G401 (cell line): ENCODE measurements at regions not wholly inside any gene's neighbourhood (a gene's known extent, or its start where the extent isn't known, plus 50 kb on each side); places are given as distances from the start of the nearest gene placed in this dataset.

Experiments used
- DNase-seq: peaks from one replicate; pipeline ENCODE4 v3.0.0-alpha.2; 2015; ENCODE audit warnings: low spot score
- in situ Hi-C: cut with HindIII; loops from 2 replicates; pipeline ENCODE4 v1.10.0; 2016; ENCODE audit warnings: low sequenced_read_pairs, mixed read lengths

GRCh38 chr11:69977951-69978350 is 100.2 kb upstream of the ANO1 start:
- DNase-seq = no peak
- in situ Hi-C loops = no loop called here

DNA sequence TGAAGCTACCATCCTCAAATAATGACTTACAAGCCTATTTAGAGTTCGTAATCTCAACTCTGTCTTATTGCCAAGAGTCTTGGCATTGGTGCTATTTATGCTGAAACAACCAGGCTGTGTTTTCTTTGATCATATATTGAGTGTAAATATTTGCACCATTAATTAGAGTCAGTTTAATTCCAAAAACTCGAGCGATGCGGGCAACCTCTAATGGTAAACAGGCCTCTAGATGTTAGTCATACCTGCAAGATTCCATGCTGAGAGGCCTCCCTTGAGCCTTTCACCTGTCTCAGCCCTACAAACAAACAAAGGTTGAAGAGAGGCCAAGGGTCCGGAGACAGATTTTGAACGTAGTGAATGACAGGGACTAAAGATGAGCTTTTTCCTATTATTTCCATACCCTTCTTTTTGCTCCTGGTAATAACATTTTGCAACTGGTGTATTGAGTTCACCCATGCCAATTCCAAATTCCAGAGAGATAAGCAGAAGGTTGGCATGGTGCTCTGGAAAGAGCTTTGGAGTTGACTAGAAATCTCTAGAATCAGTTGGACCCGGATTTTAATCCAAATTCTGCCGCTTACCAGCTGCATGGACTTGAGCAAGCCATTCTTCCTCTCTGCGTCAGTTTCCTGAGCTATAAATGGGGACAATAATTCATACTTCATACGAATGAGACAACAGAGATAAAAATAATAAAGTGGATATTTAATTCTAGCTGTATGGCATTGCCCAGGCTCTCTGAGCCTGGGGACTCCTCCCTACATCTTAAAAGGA is 99.1 kb upstream of the ANO1 start:
- no peak for DNase-seq
- in situ Hi-C loops = no loop called here

DNA sequence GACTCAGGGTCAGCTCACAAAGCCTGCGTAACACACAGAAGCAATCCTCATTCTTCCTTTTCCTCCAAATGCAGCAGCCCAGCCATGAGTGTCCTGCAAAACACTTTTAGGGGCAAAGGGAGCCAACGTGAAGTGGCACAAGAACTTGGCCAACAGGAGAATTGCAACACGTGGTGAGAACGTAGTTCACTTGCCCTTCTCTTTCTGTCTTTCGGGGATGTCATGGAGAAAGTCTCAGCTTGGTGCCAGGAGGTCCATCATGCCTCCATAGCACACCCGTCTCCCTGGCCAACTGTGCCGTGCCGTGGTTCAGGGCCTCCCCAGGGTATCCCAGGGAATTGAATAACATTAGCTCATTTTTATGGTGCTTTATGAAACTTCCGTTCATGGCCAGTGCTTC is 98.5 kb upstream of the ANO1 start:
- in situ Hi-C loops = no loop called here
- DNase-seq = no peak

DNA sequence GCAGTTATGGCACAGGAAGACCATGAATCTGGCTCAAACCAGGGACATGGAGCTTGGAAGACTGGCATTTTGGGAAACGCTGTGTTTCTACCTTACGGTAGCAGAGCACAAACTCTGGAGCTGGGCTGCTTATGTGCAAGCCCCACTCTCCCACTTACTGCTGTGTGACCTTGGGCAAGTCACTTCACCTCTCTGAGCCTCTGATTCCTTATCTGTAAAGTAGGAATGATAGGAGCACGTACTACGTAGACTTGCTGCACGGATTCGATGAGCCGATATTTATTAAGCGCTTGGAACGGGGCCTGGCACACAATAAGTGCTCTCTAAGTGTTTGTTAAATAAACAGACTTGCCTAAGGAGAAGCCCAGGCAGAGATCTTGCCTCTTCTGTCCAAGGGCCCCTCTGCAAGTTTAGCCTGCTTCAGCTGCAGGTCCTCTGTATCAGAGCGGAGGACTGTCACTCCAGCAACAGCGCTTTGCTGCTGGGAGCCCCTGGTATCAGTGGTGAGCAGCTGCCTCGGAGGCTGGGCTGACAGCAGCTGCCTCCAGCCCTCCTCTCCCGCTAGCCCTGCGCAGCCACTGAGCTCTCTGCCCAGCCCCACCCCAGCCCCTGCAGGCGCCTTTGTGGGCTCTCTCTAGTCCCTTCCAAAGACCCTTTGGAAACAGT is 96.9 kb upstream of the ANO1 start:
- no peak for DNase-seq

DNA sequence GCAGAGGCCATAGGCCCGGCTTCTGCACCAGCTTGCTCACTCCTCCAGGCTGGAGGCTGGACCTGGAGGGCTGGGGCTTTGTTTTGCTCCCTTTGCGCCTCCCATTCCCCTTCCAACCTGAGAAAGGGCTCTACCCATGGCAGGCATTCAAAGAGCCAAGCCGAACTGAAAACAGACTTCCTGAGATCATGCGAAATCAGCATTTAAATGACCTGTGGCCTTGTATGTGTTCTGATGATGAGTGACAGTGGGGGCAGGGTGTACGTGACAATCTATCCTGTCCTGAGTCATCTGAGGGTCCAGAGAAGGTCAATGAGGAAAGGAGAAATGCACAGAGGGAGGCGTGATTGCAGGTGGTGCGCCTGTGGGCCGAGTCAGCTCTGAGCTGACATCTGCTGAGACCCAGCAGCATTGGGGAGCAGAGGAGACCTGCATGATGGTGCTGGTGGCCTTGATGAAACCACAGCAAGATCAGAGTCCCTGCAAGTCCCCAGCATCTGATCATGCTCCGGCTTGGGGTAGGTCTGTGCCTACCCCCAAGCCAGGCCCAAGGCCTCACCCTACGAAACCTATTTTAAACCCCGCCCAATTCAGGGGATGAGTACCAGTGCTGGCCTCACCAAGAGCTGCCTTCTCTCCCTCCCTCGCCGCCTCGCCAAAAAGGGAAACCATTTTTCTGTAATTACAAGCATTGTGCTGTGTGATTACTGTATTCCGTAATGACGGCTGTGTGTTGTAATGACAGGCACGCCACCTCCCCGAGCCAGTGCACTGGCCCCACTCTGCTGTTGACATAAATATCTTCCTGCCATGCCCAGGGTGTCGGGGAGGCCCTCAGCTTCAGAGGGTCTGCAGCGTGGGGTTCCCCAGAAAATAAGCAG is 95.2 kb upstream of the ANO1 start:
- in situ Hi-C loops = no loop called here
- DNase-seq = no peak

More for the DNA sequence above, 96.9 kb upstream of the ANO1 start:
- in situ Hi-C loops = no loop called here

GRCh38 chr11:69983571-69983877 is 94.6 kb upstream of the ANO1 start:
- in situ Hi-C loops = no loop called here

DNA sequence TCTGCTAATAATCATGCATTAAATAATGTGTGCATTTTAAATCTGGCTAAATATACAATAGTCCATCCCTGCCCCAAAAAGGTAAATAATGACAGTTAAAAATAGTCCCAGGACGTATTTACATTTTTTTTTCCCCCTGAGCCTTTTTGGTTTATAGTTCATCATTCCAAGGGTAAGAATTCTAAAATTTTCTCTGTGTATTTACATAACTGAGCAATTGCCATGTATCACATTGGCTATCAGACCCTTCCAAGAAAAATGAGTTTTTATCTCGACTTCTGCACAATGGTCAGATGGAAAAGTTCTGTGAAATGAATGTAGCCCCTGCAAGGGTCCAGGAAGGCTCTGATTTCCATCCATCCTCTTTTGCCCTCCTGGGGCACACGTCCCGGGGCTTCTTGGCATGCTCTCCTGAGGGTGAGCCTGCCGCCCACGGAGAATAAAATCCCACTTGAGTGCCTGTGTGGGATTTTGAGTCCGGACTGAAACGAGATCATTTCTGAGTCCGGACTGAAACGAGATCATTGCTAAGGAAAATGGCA is 94.1 kb upstream of the ANO1 start:
- in situ Hi-C loops = no loop called here
- DNase-seq = no peak

More at GRCh38 chr11:69983571-69983877, 94.6 kb upstream of the ANO1 start:
- no peak for DNase-seq

- in situ Hi-C loops = no loop called here
- no peak for DNase-seq
Measured at GRCh38 chr11:69984457-69985261, 93.5 kb upstream of the ANO1 start.

GRCh38 chr11:69985331-69985640 is 92.8 kb upstream of the ANO1 start:
- DNase-seq = no peak
- in situ Hi-C loops = no loop called here

- no peak for DNase-seq
- in situ Hi-C loops = no loop called here
Measured at GRCh38 chr11:69985641-69986439, 92.3 kb upstream of the ANO1 start.

DNA sequence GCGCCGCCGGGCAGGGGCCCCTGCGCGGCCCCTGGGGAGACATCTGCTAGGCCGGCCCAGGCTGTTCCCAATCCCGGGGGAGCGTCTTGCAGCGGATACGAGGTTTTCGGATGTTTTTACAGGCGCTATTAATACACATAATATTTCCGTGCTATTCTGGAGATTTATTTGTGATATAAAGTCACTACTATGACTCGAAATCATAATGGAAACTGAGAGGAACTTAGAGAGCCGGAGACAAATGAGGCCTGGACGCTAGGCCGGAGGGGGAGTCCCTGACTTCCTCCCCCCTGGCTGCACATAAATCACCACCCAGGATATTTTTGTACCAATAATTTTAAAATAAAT is 91.7 kb upstream of the ANO1 start:
- DNase-seq = no peak
- in situ Hi-C loops = no loop called here

DNA sequence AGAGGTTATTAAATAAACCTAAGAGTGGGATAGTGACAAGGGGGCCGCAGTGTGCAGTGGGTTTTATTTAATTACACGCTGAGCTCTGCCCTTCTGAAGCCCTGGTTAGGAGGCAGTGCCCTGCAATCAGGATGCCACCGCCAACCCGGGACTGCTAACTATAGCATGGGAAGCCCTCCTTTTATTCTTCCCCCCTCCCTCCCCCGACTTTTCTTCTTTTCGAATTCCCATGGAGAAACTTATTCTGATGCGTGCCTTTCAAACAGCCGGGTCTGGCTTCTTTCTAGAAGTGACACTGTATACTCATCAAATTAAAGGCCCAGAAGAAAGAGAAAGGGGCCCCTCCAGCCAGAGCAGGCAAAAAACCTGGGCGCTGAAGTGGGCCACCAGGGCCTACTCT is 91.3 kb upstream of the ANO1 start:
- in situ Hi-C loops = no loop called here
- no peak for DNase-seq

DNA sequence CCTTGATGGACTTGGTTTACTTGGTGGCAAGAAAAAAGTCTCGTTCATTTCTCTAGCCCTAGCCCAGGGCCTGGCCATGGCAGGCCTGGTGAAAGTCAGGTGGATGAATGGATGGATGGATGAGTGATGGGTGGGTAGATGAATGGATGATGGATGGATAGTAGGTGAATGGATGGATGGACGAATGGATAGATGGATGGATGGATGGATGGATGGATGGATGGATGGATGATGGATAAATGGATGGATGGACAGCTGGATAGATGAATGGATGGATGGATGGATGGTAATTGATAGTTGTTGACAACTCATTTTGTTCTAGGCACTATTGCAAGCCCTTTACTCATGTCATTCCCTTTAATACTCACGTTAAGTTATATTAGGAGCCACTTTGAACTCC is 86.1 kb upstream of the ANO1 start:
- in situ Hi-C loops = no loop called here

DNA sequence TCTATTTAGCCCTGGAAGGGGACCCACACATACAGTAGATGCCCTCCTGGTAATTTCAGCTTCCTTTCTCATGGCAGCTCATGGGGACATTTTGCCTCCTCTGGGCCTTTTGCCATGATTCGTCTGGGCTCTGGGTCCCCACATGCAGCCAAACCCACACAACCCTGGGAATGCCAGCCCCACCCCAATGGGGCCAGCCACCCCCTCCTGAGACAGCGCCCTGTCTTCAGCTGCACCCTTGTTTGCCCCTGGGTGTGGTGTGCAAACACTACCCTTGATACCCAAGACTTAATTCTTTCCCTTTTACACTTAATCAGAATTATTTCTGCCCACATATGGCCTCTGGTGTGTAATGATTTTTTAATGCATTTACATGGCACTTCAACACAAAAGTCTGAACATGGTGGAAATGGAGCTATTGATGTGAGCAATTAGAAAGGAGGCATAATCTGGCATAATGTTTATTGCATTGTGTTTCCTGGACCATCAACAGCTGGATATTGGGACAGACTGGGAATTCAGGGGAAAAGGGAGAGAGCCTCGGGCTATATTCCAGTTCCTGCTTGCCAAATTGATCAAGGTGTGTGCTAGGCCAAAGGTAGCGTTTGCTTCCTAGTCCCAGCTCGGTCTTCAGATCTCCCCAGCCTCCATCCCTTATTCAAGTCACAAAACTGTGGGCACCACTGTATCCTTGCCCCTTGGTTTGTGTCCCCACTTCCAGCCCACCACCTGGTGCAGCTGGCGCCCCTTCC is 85.0 kb upstream of the ANO1 start:
- in situ Hi-C loops = no loop called here
- no peak for DNase-seq

More for the DNA sequence above, 86.1 kb upstream of the ANO1 start:
- DNase-seq = no peak

- in situ Hi-C loops = no loop called here
- DNase-seq = no peak
Measured at GRCh38 chr11:69994810-69995209, 83.3 kb upstream of the ANO1 start.

- no peak for DNase-seq
- in situ Hi-C loops = no loop called here
Measured at GRCh38 chr11:69995697-69996096, 82.4 kb upstream of the ANO1 start.

GRCh38 chr11:69996451-69996850 is 81.7 kb upstream of the ANO1 start:
- no peak for DNase-seq
- in situ Hi-C loops = no loop called here

DNA sequence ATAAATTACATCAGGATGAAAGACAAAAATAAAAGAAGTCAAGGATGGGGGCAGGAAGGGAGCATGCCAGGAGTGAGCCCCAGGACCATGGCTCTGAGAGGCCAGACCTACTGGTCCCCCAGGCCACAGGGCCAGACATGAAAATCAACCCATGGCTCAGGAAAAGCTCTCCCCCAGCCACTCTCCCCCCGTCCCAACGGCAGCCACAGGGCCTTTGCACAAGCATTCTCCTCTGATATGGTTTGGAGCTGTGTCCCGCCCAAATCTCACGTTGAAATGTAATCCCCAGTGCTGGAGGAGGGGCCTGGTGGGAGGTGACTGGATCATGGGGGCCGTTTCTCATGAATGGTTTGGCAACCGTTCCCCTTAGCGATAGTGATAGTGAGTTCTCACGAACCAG is 80.8 kb upstream of the ANO1 start:
- in situ Hi-C loops = no loop called here

More for the DNA sequence above, 80.8 kb upstream of the ANO1 start:
- no peak for DNase-seq
